WTC11 (cell line): ENCODE measurements at regions not wholly inside any gene's neighbourhood (a gene's known extent, or its start where the extent isn't known, plus 50 kb on each side); places are given as distances from the start of the nearest gene placed in this dataset.

Experiments
- ATAC-seq: fragments of 200-7000 bp; cut with Tn5 transposase; 2 replicates; pipeline ENCODE4 v1.10.0; 2021; ENCODE audit warnings: mild to moderate bottlenecking, moderate library complexity
- CTCF ChIA-PET: fragments of 300-600 bp; sonication (Branson Sonifier 250); formaldehyde crosslinking; loops from one replicate; lab custom pipeline; 2021; ENCODE audit warnings: antibody characterized with exemption; lab: Charles Lee
- POLR2A ChIA-PET: fragments of 350-600 bp; sonication (Branson Sonifier 250); formaldehyde crosslinking; loops from one replicate; lab custom pipeline; 2021; ENCODE audit warnings: antibody characterized with exemption; lab: Charles Lee
- DNase-seq: peaks from one replicate; pipeline ENCODE4 v3.0.0; 2021; ENCODE audit warnings: low spot score
- H3K27ac Mint-ChIP-seq: 2 replicates; pipeline ENCODE4 v1.8.0; 2021; ENCODE audit warnings: mixed read lengths
- H3K27me3 Mint-ChIP-seq: 2 replicates; pipeline ENCODE4 v1.8.0; 2021; ENCODE audit warnings: low read depth, mild to moderate bottlenecking, moderate library complexity, mixed read lengths
- H3K36me3 Mint-ChIP-seq: 2 replicates; pipeline ENCODE4 v1.8.0; 2021; ENCODE audit warnings: mixed read lengths
- H3K4me1 Mint-ChIP-seq: 2 replicates; pipeline ENCODE4 v1.8.0; 2022; ENCODE audit warnings: mixed read lengths
- H3K4me3 Mint-ChIP-seq: 2 replicates; pipeline ENCODE4 v1.8.0; 2021; ENCODE audit warnings: mild to moderate bottlenecking, moderate library complexity, mixed read lengths
- H3K9me3 Mint-ChIP-seq: 2 replicates; pipeline ENCODE4 v1.8.0; 2021; ENCODE audit warnings: mixed read lengths
- EMX1 ChIP-seq: fragments of 250-450 bp; sonication (Bioruptor Pico); IDR thresholded peaks from 2 replicates; pipeline ENCODE4 v1.8.0; 2021; ENCODE audit warnings: mild to moderate bottlenecking
- ETV6 ChIP-seq: sonication (generic); formaldehyde crosslinking; IDR thresholded peaks from 2 replicates; pipeline ENCODE4 v1.8.1; 2022; ENCODE audit warnings: mild to moderate bottlenecking, missing genetic modification reagents
- GTF2I ChIP-seq: fragments of 250-450 bp; sonication (Bioruptor Pico); conservative IDR thresholded peaks from 2 replicates; pipeline ENCODE4 v1.4.0; 2021; ENCODE audit warnings: mild to moderate bottlenecking
- HMGA2 ChIP-seq: fragments of 250-450 bp; sonication (Bioruptor Pico); IDR thresholded peaks from 2 replicates; pipeline ENCODE4 v1.4.0; 2021; ENCODE audit warnings: mild to moderate bottlenecking, moderate library complexity
- HMGXB4 ChIP-seq: sonication (generic); formaldehyde crosslinking; IDR thresholded peaks from 2 replicates; pipeline ENCODE4 v1.8.1; 2023; ENCODE audit warnings: mild to moderate bottlenecking, moderate library complexity, missing genetic modification reagents
- IRF1 ChIP-seq: sonication (generic); formaldehyde crosslinking; IDR thresholded peaks from 2 replicates; pipeline ENCODE4 v1.8.0; 2023; ENCODE audit warnings: missing genetic modification reagents
- MLX ChIP-seq: sonication (generic); formaldehyde crosslinking; IDR thresholded peaks from 2 replicates; pipeline ENCODE4 v1.8.1; 2023; ENCODE audit warnings: mild to moderate bottlenecking, missing genetic modification reagents, moderate library complexity
- OVOL2 ChIP-seq: fragments of 250-450 bp; sonication (Bioruptor Pico); IDR thresholded peaks from 2 replicates; pipeline ENCODE4 v1.9.0; 2021; ENCODE audit warnings: mild to moderate bottlenecking, borderline replicate concordance
- PREB ChIP-seq: sonication (generic); formaldehyde crosslinking; IDR thresholded peaks from 2 replicates; pipeline ENCODE4 v1.8.1; 2022; ENCODE audit warnings: mild to moderate bottlenecking, missing genetic modification reagents, moderate library complexity, borderline replicate concordance
- USF1 ChIP-seq: sonication (generic); formaldehyde crosslinking; IDR thresholded peaks from 2 replicates; pipeline ENCODE4 v1.8.0; 2022; ENCODE audit warnings: mild to moderate bottlenecking, missing genetic modification reagents
- ZNF317 ChIP-seq: sonication (generic); formaldehyde crosslinking; IDR thresholded peaks from 2 replicates; pipeline ENCODE4 v1.8.1; 2023; ENCODE audit warnings: low read depth, mild to moderate bottlenecking, moderate library complexity, missing genetic modification reagents, borderline replicate concordance
- ZNF396 ChIP-seq: fragments of 250-450 bp; sonication (Bioruptor Pico); IDR thresholded peaks from 2 replicates; pipeline ENCODE4 v1.8.0; 2021; ENCODE audit warnings: mild to moderate bottlenecking, moderate library complexity, borderline replicate concordance
- ZNF671 ChIP-seq: fragments of 250-450 bp; sonication (Bioruptor Pico); IDR thresholded peaks from 2 replicates; pipeline ENCODE4 v1.8.0; 2021; ENCODE audit warnings: mild to moderate bottlenecking
- TF ChIP-seq, protein P1 (sequence below): sonication (generic); formaldehyde crosslinking; IDR thresholded peaks from 2 replicates; pipeline ENCODE4 v1.8.0; 2022; ENCODE audit warnings: missing genetic modification reagents
- TF ChIP-seq, protein P2 (sequence below): sonication (generic); formaldehyde crosslinking; conservative IDR thresholded peaks from 2 replicates; pipeline ENCODE4 v1.8.1; 2023; ENCODE audit warnings: mild to moderate bottlenecking, low read depth, missing genetic modification reagents, moderate library complexity
- TF ChIP-seq, protein P3 (sequence below): fragments of 250-450 bp; sonication (Bioruptor Pico); IDR thresholded peaks from 2 replicates; pipeline ENCODE4 v2.1.2; 2022; ENCODE audit warnings: mild to moderate bottlenecking, moderate library complexity
- TF ChIP-seq, protein P4 (sequence below): sonication (generic); formaldehyde crosslinking; IDR thresholded peaks from 2 replicates; pipeline ENCODE4 v1.8.0; 2022; ENCODE audit warnings: mild to moderate bottlenecking, missing genetic modification reagents

DNA sequence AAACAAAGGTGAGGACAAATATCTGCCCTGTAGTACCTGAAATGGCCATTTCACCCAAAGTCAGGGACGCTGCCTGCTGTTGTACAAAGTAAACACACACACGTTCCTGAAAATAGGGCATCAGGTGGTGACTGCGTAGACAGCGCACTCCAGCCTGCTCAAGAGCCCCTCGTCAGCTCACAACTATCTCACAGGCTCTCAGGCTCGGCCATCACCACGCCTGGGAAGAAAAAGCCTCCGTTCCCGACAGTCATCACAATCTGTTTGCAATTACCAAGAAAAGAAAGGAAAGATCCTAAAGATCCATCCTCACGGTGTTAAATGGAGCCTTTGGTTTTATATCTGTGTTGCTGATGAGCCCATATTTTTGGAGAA is 230.2 kb downstream of the ZNF516 start (continued):
- TF ChIP-seq ZNF317 (CRISPR knock-in tag): no peak
- TF ChIP-seq, protein P1, sequence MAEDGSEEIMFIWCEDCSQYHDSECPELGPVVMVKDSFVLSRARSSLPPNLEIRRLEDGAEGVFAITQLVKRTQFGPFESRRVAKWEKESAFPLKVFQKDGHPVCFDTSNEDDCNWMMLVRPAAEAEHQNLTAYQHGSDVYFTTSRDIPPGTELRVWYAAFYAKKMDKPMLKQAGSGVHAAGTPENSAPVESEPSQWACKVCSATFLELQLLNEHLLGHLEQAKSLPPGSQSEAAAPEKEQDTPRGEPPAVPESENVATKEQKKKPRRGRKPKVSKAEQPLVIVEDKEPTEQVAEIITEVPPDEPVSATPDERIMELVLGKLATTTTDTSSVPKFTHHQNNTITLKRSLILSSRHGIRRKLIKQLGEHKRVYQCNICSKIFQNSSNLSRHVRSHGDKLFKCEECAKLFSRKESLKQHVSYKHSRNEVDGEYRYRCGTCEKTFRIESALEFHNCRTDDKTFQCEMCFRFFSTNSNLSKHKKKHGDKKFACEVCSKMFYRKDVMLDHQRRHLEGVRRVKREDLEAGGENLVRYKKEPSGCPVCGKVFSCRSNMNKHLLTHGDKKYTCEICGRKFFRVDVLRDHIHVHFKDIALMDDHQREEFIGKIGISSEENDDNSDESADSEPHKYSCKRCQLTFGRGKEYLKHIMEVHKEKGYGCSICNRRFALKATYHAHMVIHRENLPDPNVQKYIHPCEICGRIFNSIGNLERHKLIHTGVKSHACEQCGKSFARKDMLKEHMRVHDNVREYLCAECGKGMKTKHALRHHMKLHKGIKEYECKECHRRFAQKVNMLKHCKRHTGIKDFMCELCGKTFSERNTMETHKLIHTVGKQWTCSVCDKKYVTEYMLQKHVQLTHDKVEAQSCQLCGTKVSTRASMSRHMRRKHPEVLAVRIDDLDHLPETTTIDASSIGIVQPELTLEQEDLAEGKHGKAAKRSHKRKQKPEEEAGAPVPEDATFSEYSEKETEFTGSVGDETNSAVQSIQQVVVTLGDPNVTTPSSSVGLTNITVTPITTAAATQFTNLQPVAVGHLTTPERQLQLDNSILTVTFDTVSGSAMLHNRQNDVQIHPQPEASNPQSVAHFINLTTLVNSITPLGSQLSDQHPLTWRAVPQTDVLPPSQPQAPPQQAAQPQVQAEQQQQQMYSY (CRISPR knock-in tag): no peak
- TF ChIP-seq, all 79 proteins: peak for 0

DNA sequence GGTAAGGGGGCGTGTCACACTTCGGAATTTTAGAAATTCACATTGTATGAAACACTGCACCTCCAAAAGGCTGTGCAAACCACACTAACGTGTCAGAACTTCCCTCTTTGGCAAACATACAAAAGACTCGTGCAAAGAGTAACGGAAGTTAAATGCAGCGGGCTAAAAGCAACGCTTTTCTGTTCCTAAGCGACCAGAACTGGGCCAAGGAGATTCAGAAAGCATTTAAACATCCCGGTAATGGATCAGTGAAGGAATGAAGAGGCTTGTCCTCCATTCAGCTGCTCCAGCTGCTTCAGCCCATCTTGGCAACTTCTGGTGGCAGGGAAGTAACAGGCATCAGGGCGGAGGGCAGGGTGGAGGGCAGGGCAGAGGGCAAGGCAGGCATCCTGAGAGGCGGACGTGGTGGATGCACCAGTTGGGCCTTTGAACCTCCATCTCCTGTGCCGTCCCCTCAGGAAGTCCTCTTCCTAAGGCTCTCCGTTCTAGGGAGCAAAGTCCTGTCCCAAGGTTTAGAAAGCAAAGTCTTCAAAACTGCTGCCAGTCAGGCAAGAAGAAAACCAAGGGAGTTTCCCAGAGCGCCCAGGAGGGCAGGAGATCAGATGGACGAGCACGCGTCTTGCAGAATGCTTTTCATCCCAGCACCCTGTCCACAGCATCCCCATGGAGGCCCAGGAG is 230.7 kb downstream of the ZNF516 start:
- ChIA-PET CTCF (no interaction called here), POLR2A (no interaction called here)
- no peak for ATAC-seq
- Mint-ChIP-seq H3K9me3 (no peaks in the 10 kb centered on the region), H3K4me1 (peaks cover 32% of the 10 kb centered on the region), H3K27ac (no peak overlapping the region), H3K36me3 (no peaks in the 10 kb centered on the region), H3K27me3 (no peaks in the 10 kb centered on the region), H3K4me3 (no peak overlapping the region)
- TF ChIP-seq MLX (CRISPR knock-in tag): no peak
- TF ChIP-seq GTF2I (CRISPR knock-in tag): no peak
- TF ChIP-seq ETV6: no peak
- no peak for TF ChIP-seq ZNF396
- TF ChIP-seq HMGXB4 (CRISPR knock-in tag): no peak
- no peak for TF ChIP-seq EMX1 (CRISPR knock-in tag)
- no peak for TF ChIP-seq USF1 (CRISPR knock-in tag)
- TF ChIP-seq, protein P2, sequence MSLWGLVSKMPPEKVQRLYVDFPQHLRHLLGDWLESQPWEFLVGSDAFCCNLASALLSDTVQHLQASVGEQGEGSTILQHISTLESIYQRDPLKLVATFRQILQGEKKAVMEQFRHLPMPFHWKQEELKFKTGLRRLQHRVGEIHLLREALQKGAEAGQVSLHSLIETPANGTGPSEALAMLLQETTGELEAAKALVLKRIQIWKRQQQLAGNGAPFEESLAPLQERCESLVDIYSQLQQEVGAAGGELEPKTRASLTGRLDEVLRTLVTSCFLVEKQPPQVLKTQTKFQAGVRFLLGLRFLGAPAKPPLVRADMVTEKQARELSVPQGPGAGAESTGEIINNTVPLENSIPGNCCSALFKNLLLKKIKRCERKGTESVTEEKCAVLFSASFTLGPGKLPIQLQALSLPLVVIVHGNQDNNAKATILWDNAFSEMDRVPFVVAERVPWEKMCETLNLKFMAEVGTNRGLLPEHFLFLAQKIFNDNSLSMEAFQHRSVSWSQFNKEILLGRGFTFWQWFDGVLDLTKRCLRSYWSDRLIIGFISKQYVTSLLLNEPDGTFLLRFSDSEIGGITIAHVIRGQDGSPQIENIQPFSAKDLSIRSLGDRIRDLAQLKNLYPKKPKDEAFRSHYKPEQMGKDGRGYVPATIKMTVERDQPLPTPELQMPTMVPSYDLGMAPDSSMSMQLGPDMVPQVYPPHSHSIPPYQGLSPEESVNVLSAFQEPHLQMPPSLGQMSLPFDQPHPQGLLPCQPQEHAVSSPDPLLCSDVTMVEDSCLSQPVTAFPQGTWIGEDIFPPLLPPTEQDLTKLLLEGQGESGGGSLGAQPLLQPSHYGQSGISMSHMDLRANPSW (CRISPR knock-in tag): no peak
- TF ChIP-seq HMGA2 (CRISPR knock-in tag): no peak
- TF ChIP-seq PREB (CRISPR knock-in tag): no peak
- no peak for TF ChIP-seq IRF1 (CRISPR knock-in tag)
- TF ChIP-seq, protein P3, sequence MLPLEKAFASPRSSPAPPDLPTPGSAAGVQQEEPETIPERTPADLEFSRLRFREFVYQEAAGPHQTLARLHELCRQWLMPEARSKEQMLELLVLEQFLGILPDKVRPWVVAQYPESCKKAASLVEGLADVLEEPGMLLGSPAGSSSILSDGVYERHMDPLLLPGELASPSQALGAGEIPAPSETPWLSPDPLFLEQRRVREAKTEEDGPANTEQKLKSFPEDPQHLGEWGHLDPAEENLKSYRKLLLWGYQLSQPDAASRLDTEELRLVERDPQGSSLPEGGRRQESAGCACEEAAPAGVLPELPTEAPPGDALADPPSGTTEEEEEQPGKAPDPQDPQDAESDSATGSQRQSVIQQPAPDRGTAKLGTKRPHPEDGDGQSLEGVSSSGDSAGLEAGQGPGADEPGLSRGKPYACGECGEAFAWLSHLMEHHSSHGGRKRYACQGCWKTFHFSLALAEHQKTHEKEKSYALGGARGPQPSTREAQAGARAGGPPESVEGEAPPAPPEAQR (CRISPR knock-in tag): no peak
- TF ChIP-seq, protein P4, sequence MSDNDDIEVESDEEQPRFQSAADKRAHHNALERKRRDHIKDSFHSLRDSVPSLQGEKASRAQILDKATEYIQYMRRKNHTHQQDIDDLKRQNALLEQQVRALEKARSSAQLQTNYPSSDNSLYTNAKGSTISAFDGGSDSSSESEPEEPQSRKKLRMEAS (CRISPR knock-in tag): no peak
- no peak for TF ChIP-seq ZNF317 (CRISPR knock-in tag)
- TF ChIP-seq OVOL2: no peak
- TF ChIP-seq ZNF671 (CRISPR knock-in tag): no peak
- DNase-seq: no peak
